ENCODE measurements at regions not wholly inside any gene's neighbourhood (a gene's known extent, or its start where the extent isn't known, plus 50 kb on each side); places are given as distances from the start of the nearest gene placed in this dataset.

- peaks cover 40% of the 10 kb centered on the region for H3K4me1 ChIP-seq (ENCODE audit: insufficient read depth, low read length, poor library complexity, severe bottlenecking)
- no peaks in the 10 kb centered on the region for H3K9me3 ChIP-seq (ENCODE audit: low read depth, low read length, poor library complexity, severe bottlenecking)
- no peak overlapping the region for H3K27ac ChIP-seq (ENCODE audit: low read depth, low read length, poor library complexity, severe bottlenecking)
- DNase-seq (ENCODE audit: low spot score), result no peak
- POLR2A ChIA-PET (ENCODE audit: low non-redundant PET), result no interaction called here
- no peak overlapping the region for H3K4me3 ChIP-seq (ENCODE audit: low read depth, low read length, poor library complexity, severe bottlenecking)
- intact Hi-C loops (cut with micrococcal nuclease; ENCODE audit: unreplicated experiment), result no loop called here
- BruUV-seq (replicated peaks), result no TSS peak
- peaks cover 12% of the 10 kb centered on the region for H3K27me3 ChIP-seq (replicated peaks; ENCODE audit: insufficient read depth, low read depth, low read length, poor library complexity)
- H3K36me3 ChIP-seq (ENCODE audit: insufficient read depth, low read length, poor library complexity, severe bottlenecking), result no peaks in the 10 kb centered on the region
- CTCF ChIA-PET, result no interaction called here
- TF ChIP-seq EZH2 (IDR thresholded peaks at IDR 0.05; ENCODE audit: borderline replicate concordance, low read depth, low read length, poor library complexity, severe bottlenecking) (no peak), CTCF (conservative IDR thresholded peaks at IDR 0.05; ENCODE audit: low read depth, low read length) (no peak)
Measured at GRCh38 chr7:25659841-25660240, 431.6 kb upstream of the NPVF start.

GRCh38 chr7:25662841-25663800 lies 434.8 kb upstream of the NPVF start:
- TF ChIP-seq CTCF (conservative IDR thresholded peaks at IDR 0.05; ENCODE audit: low read depth, low read length) (no peak), EZH2 (IDR thresholded peaks at IDR 0.05; ENCODE audit: borderline replicate concordance, low read depth, low read length, poor library complexity, severe bottlenecking) (no peak)
- ChIA-PET CTCF (no interaction called here), POLR2A (ENCODE audit: low non-redundant PET) (no interaction called here)
- Histone ChIP-seq H3K27me3 (replicated peaks; ENCODE audit: insufficient read depth, low read depth, low read length, poor library complexity) (peaks cover 16% of the 10 kb centered on the region), H3K9me3 (ENCODE audit: low read depth, low read length, poor library complexity, severe bottlenecking) (no peaks in the 10 kb centered on the region), H3K4me1 (ENCODE audit: insufficient read depth, low read length, poor library complexity, severe bottlenecking) (peaks cover 19% of the 10 kb centered on the region), H3K4me3 (ENCODE audit: low read depth, low read length, poor library complexity, severe bottlenecking) (no peak overlapping the region), H3K27ac (ENCODE audit: low read depth, low read length, poor library complexity, severe bottlenecking) (no peak overlapping the region), H3K36me3 (ENCODE audit: insufficient read depth, low read length, poor library complexity, severe bottlenecking) (no peaks in the 10 kb centered on the region)
- no peak for DNase-seq (ENCODE audit: low spot score)
- BruUV-seq (replicated peaks), result no TSS peak
- intact Hi-C loops (cut with micrococcal nuclease; ENCODE audit: unreplicated experiment), result no loop called here

- BruUV-seq (replicated peaks), result no TSS peak
Measured at GRCh38 chr7:25663877-25664276, 435.6 kb upstream of the NPVF start.

More at GRCh38 chr7:25663877-25664276, 435.6 kb upstream of the NPVF start:
- Histone ChIP-seq H3K27me3 (replicated peaks; ENCODE audit: insufficient read depth, low read depth, low read length, poor library complexity) (peaks cover 16% of the 10 kb centered on the region), H3K4me3 (ENCODE audit: low read depth, low read length, poor library complexity, severe bottlenecking) (no peak overlapping the region), H3K4me1 (ENCODE audit: insufficient read depth, low read length, poor library complexity, severe bottlenecking) (peaks cover 12% of the 10 kb centered on the region), H3K9me3 (ENCODE audit: low read depth, low read length, poor library complexity, severe bottlenecking) (no peaks in the 10 kb centered on the region), H3K36me3 (ENCODE audit: insufficient read depth, low read length, poor library complexity, severe bottlenecking) (no peaks in the 10 kb centered on the region), H3K27ac (ENCODE audit: low read depth, low read length, poor library complexity, severe bottlenecking) (no peak overlapping the region)
- intact Hi-C loops (cut with micrococcal nuclease; ENCODE audit: unreplicated experiment), result no loop called here
- CTCF ChIA-PET, result no interaction called here
- no peak for TF ChIP-seq CTCF (conservative IDR thresholded peaks at IDR 0.05; ENCODE audit: low read depth, low read length)
- TF ChIP-seq EZH2 (IDR thresholded peaks at IDR 0.05; ENCODE audit: borderline replicate concordance, low read depth, low read length, poor library complexity, severe bottlenecking), result no peak
- POLR2A ChIA-PET (ENCODE audit: low non-redundant PET), result no interaction called here
- DNase-seq (ENCODE audit: low spot score), result peak; percentile 41
